Neural cell (in vitro differentiated cells): ENCODE measurements at regions not wholly inside any gene's neighbourhood (a gene's known extent, or its start where the extent isn't known, plus 50 kb on each side); places are given as distances from the start of the nearest gene placed in this dataset.

Experiments used
- H2AFZ ChIP-seq: fragments of 200-600, 300-800 bp; sonication (generic), shearing (Covaris generic); 2 replicates; pipeline ENCODE4 v1.6.0; 2014; ENCODE audit warnings: low read depth, mild to moderate bottlenecking, antibody characterized with exemption, low read length, moderate library complexity
- H3F3A ChIP-seq: fragments of 200-600 bp; shearing (Covaris generic); 2 replicates; pipeline ENCODE4 v1.6.1; 2016; ENCODE audit warnings: mild to moderate bottlenecking, moderate library complexity, mixed read lengths, antibody characterized with exemption, low read length; ENCODE audit not compliant: insufficient read depth, poor library complexity, severe bottlenecking
- H3K27ac ChIP-seq: fragments of 200-600, 300-800 bp; sonication (generic), shearing (Covaris generic); 2 replicates; pipeline ENCODE4 v1.5.1; 2014; ENCODE audit warnings: mild to moderate bottlenecking, low read length, moderate library complexity
- H3K27me3 ChIP-seq: fragments of 300-800, 200-600 bp; sonication (generic), shearing (Covaris generic); 2 replicates; pipeline ENCODE4 v1.6.0; 2014; ENCODE audit warnings: mild to moderate bottlenecking, low read depth, low read length, moderate library complexity; ENCODE audit not compliant: insufficient read depth
- H3K36me3 ChIP-seq: fragments of 300-800, 200-600 bp; sonication (generic), shearing (Covaris generic); 2 replicates; pipeline ENCODE4 v1.5.1; 2014; ENCODE audit warnings: mild to moderate bottlenecking, antibody characterized with exemption, low read length, moderate library complexity; ENCODE audit not compliant: insufficient read depth
- H3K4me2 ChIP-seq: fragments of 300-800, 200-600 bp; sonication (generic), shearing (Covaris generic); 2 replicates; pipeline ENCODE4 v1.6.0; 2014; ENCODE audit warnings: mild to moderate bottlenecking, low read length
- H3K4me3 ChIP-seq: fragments of 300-800, 200-600 bp; sonication (generic), shearing (Covaris generic); 2 replicates; pipeline ENCODE4 v1.5.1; 2014; ENCODE audit warnings: mild to moderate bottlenecking, low read length, moderate library complexity
- H3K79me2 ChIP-seq: fragments of 200-600 bp; shearing (Covaris generic); replicated peaks from 2 replicates; pipeline ENCODE4 v1.6.0; 2014; ENCODE audit warnings: mild to moderate bottlenecking, low read length, moderate library complexity; ENCODE audit not compliant: insufficient read depth
- H3K9ac ChIP-seq: fragments of 300-800, 200-600 bp; sonication (generic), shearing (Covaris generic); 2 replicates; pipeline ENCODE4 v1.6.1; 2016; ENCODE audit warnings: mild to moderate bottlenecking, low read length, mixed read lengths
- H3K9me2 ChIP-seq: fragments of 200-600 bp; shearing (Covaris generic); 2 replicates; pipeline ENCODE4 v1.6.1; 2016; ENCODE audit warnings: mild to moderate bottlenecking, low read length, mixed read lengths; ENCODE audit not compliant: insufficient read depth
- H3K9me3 ChIP-seq: fragments of 200-600, 300-800 bp; sonication (generic), shearing (Covaris generic); 2 replicates; pipeline ENCODE4 v1.6.1; 2016; ENCODE audit warnings: mild to moderate bottlenecking, mixed run types, low read length, moderate library complexity, mixed read lengths
- H4K20me1 ChIP-seq: fragments of 200-600 bp; shearing (Covaris generic); 2 replicates; pipeline ENCODE4 v1.6.1; 2016; ENCODE audit warnings: mild to moderate bottlenecking, mixed run types; ENCODE audit not compliant: insufficient read depth
- EP300 ChIP-seq: fragments of 450-650 bp; conservative IDR thresholded peaks from 2 replicates; pipeline ENCODE4 v1.6.1; 2014; ENCODE audit warnings: antibody characterized with exemption, mild to moderate bottlenecking, moderate library complexity; ENCODE audit not compliant: poor library complexity, severe bottlenecking
- EZH2 ChIP-seq: fragments of 200-600, 300-800 bp; shearing (Covaris generic), sonication (generic); IDR thresholded peaks from 2 replicates; pipeline ENCODE4 v1.6.1; 2014; ENCODE audit warnings: antibody characterized with exemption, low read length, borderline replicate concordance, mild to moderate bottlenecking; ENCODE audit not compliant: insufficient read depth, poor library complexity, severe bottlenecking
- MXI1 ChIP-seq: fragments of 450-650 bp; conservative IDR thresholded peaks from 2 replicates; pipeline ENCODE4 v1.6.1; 2014; ENCODE audit warnings: antibody characterized with exemption, mild to moderate bottlenecking; ENCODE audit not compliant: poor library complexity, severe bottlenecking
- POLR2AphosphoS5 ChIP-seq: IDR thresholded peaks from 2 replicates; pipeline ENCODE4 v1.6.1; 2012
- RAD21 ChIP-seq: fragments of 450-650 bp; conservative IDR thresholded peaks from 2 replicates; pipeline ENCODE4 v1.6.1; 2014; ENCODE audit warnings: antibody characterized with exemption, mild to moderate bottlenecking, moderate library complexity
- REST ChIP-seq: IDR thresholded peaks from 2 replicates; pipeline ENCODE4 v1.6.1; 2012; ENCODE audit warnings: borderline replicate concordance
- SMC3 ChIP-seq: fragments of 450-650 bp; conservative IDR thresholded peaks from 2 replicates; pipeline ENCODE4 v1.6.1; 2014; ENCODE audit warnings: antibody characterized with exemption, mild to moderate bottlenecking, moderate library complexity; ENCODE audit not compliant: poor library complexity
- TAF1 ChIP-seq: IDR thresholded peaks from 2 replicates; pipeline ENCODE4 v1.6.1; 2012; ENCODE audit warnings: low read depth
- TF ChIP-seq, protein P1 (sequence below): fragments of 450-650 bp; IDR thresholded peaks from 2 replicates; pipeline ENCODE4 v1.5.1; 2014; ENCODE audit warnings: antibody characterized with exemption, mild to moderate bottlenecking, moderate library complexity; ENCODE audit not compliant: poor library complexity, severe bottlenecking

- peak overlapping the region; percentile 43 for H3K4me2 ChIP-seq
- peak overlapping the region; percentile 91 for H3K27ac ChIP-seq
- H3K27me3 ChIP-seq = no peaks in the 10 kb centered on the region
- no peak overlapping the region for H2AFZ ChIP-seq
- no peaks in the 10 kb centered on the region for H3K79me2 ChIP-seq
- no peaks in the 10 kb centered on the region for H3K9me2 ChIP-seq
- no peaks in the 10 kb centered on the region for H3K36me3 ChIP-seq
- H3K4me3 ChIP-seq = peak overlapping the region; percentile 51
- peaks cover 2% of the 10 kb centered on the region for H3F3A ChIP-seq
- H4K20me1 ChIP-seq = no peaks in the 10 kb centered on the region
- no peaks in the 10 kb centered on the region for H3K9me3 ChIP-seq
- peak overlapping the region; percentile 61 for H3K9ac ChIP-seq
- TF ChIP-seq TAF1 = no peak
- peak; percentile 57 for TF ChIP-seq REST
- TF ChIP-seq, protein P1, sequence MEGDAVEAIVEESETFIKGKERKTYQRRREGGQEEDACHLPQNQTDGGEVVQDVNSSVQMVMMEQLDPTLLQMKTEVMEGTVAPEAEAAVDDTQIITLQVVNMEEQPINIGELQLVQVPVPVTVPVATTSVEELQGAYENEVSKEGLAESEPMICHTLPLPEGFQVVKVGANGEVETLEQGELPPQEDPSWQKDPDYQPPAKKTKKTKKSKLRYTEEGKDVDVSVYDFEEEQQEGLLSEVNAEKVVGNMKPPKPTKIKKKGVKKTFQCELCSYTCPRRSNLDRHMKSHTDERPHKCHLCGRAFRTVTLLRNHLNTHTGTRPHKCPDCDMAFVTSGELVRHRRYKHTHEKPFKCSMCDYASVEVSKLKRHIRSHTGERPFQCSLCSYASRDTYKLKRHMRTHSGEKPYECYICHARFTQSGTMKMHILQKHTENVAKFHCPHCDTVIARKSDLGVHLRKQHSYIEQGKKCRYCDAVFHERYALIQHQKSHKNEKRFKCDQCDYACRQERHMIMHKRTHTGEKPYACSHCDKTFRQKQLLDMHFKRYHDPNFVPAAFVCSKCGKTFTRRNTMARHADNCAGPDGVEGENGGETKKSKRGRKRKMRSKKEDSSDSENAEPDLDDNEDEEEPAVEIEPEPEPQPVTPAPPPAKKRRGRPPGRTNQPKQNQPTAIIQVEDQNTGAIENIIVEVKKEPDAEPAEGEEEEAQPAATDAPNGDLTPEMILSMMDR = peak; percentile 8
- peak; percentile 50 for TF ChIP-seq SMC3
- peak; percentile 79 for TF ChIP-seq EP300
- peak; percentile 53 for TF ChIP-seq RAD21
- peak; percentile 59 for TF ChIP-seq MXI1
- TF ChIP-seq POLR2AphosphoS5 = peak; percentile 70
- no peak for TF ChIP-seq EZH2
Measured at GRCh38 chr17:77555741-77556291, 402.7 kb upstream of the TNRC6C start.

DNA sequence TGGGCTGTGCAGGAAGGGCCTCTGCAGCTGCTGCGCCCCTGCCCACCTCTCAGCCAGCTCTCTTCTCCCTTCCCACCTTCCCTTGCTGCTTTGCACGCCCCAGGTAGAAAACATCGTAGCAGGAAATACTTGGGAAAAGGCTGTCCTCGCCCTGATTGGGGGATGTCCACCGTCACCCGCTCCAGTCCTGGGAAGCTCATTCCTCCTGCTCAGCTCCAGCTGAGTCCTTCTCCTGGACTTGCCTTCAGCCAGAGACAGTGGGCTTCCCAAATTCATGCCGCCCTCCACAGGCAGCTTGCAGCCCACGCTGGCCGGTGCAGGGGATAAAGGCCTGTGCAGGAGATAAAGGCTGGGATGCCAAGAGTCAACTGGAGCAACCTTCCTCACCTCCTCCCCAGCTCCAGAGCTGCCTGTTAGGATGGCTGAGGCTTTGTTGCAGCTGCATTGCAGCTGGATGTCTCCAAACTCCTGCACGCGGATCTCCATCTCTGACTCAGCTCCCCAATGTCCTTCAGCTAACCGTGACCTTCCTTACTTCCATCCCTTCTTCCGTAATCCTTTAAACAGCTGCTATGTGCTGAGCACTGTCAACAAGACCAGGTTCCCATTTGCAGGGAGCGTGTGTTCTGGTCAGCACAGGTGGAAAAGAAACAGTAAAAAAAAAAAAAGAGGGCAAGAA is 402.0 kb upstream of the TNRC6C start:
- H3K36me3 ChIP-seq = no peaks in the 10 kb centered on the region
- H4K20me1 ChIP-seq = no peaks in the 10 kb centered on the region
- H3K79me2 ChIP-seq = no peaks in the 10 kb centered on the region
- H3K9me2 ChIP-seq = no peaks in the 10 kb centered on the region
- H3F3A ChIP-seq = peaks cover 2% of the 10 kb centered on the region
- no peaks in the 10 kb centered on the region for H3K9me3 ChIP-seq
- H3K27ac ChIP-seq = peak overlapping the region; percentile 91
- TF ChIP-seq RAD21 (no peak), SMC3 (no peak), TAF1 (no peak), REST (no peak), EP300 (no peak), EZH2 (no peak), POLR2AphosphoS5 (no peak), MXI1 (no peak)
- TF ChIP-seq, protein P1 = no peak
- peak overlapping the region; percentile 43 for H3K4me2 ChIP-seq
- peak overlapping the region; percentile 51 for H3K4me3 ChIP-seq
- H2AFZ ChIP-seq = no peak overlapping the region
- no peaks in the 10 kb centered on the region for H3K27me3 ChIP-seq
- H3K9ac ChIP-seq = peak overlapping the region; percentile 61
